GM12878 (cell line): ENCODE measurements at regions not wholly inside any gene's neighbourhood (a gene's known extent, or its start where the extent isn't known, plus 50 kb on each side); places are given as distances from the start of the nearest gene placed in this dataset.

Experiments
- ATAC-seq: fragments of 200-7000 bp; cut with Tn5 transposase; 3 replicates; pipeline ENCODE4 v1.9.1; 2020; ENCODE audit warnings: mild to moderate bottlenecking, moderate library complexity
- BruUV-seq: library from RNA; stranded (reverse); fragments of 400-500 nt; replicated peaks from 2 replicates; lab custom pipeline; 2021; lab: Mats Ljungman, UMichigan
- CTCF ChIA-PET: fragments of 300-600 bp; sonication (Branson Sonifier 250); formaldehyde crosslinking; extraction: SDS; loops from one replicate; lab custom pipeline; 2021; ENCODE audit warnings: inconsistent platforms; lab: Yijun Ruan, JAX
- POLR2A ChIA-PET: fragments of 350-600 bp; formaldehyde crosslinking; extraction: SDS; loops from one replicate; lab custom pipeline; 2021; ENCODE audit warnings: inconsistent platforms; lab: Charles Lee
- RAD21 ChIA-PET: fragments of 300-600 bp; sonication (Branson Sonifier 250); formaldehyde crosslinking; loops from one replicate; lab custom pipeline; 2023; ENCODE audit warnings: antibody characterized with exemption; ENCODE audit not compliant: unreplicated experiment; lab: Charles Lee
- SMC1A ChIA-PET: fragments of 300-600 bp; sonication (Branson Sonifier 250); formaldehyde crosslinking; loops from one replicate; lab custom pipeline; 2023; ENCODE audit not compliant: unreplicated experiment, uncharacterized antibody; lab: Charles Lee
- DNase-seq: peaks from one replicate; pipeline ENCODE4 v3.0.0-alpha.2; 2011; ENCODE audit warnings: low read depth, low spot score
- FAIRE-seq: peaks from 3 replicates; lab custom pipeline; 2011; peaks lifted over from hg19 to GRCh38; lab: Jason Lieb, UNC
- H2AFZ ChIP-seq: 2 replicates; pipeline ENCODE4 v1.6.0; 2011; ENCODE audit warnings: low read depth, low read length, control low read depth; ENCODE audit not compliant: control insufficient read depth
- H3K27ac ChIP-seq: 2 replicates; pipeline ENCODE4 v1.5.1; 2011; ENCODE audit warnings: control low read depth; ENCODE audit not compliant: control insufficient read depth, insufficient read depth
- H3K27me3 ChIP-seq, 2 experiments: replicated peaks in 1 of 2; 2 replicates each; pipeline versions ENCODE4 v1.6.0 to v1.6.1; 2011; ENCODE audit warnings: low read length in 1 of 2; ENCODE audit not compliant: control insufficient read depth in 2 of 2, insufficient read depth in 2 of 2
- H3K36me3 ChIP-seq, 2 experiments: 2 replicates each; pipeline ENCODE4 v1.5.1; 2011; ENCODE audit warnings: low read length in 1 of 2; ENCODE audit not compliant: control insufficient read depth in 2 of 2, insufficient read depth in 2 of 2
- H3K4me1 ChIP-seq: 2 replicates; pipeline ENCODE4 v1.6.1; 2011; ENCODE audit warnings: mild to moderate bottlenecking, low read length, moderate library complexity, mixed read lengths; ENCODE audit not compliant: control insufficient read depth, insufficient read depth
- H3K4me2 ChIP-seq: 2 replicates; pipeline ENCODE4 v1.6.0; 2011; ENCODE audit warnings: control low read depth; ENCODE audit not compliant: control insufficient read depth, insufficient read depth
- H3K4me3 ChIP-seq: fragments of 200-600 bp; sonication (generic); 2 replicates; pipeline ENCODE4 v1.5.1; 2016
- H3K79me2 ChIP-seq: 2 replicates; pipeline ENCODE4 v1.6.0; 2011; ENCODE audit warnings: low read length; ENCODE audit not compliant: control insufficient read depth, insufficient read depth
- H3K9ac ChIP-seq: 2 replicates; pipeline ENCODE4 v1.8.0; 2011; ENCODE audit warnings: low read length, control low read depth, mixed read lengths; ENCODE audit not compliant: control insufficient read depth, insufficient read depth
- H3K9me3 ChIP-seq: replicated peaks from 3 replicates; pipeline ENCODE4 v1.5.1; 2011; ENCODE audit warnings: mild to moderate bottlenecking, low read length; ENCODE audit not compliant: control insufficient read depth, insufficient read depth
- H4K20me1 ChIP-seq: 2 replicates; pipeline ENCODE4 v1.6.0; 2011; ENCODE audit not compliant: control insufficient read depth, insufficient read depth
- KAT2A ChIP-seq: conservative IDR thresholded peaks from 2 replicates; pipeline ENCODE4 v1.6.1; 2011; ENCODE audit warnings: low read depth, low read length; ENCODE audit not compliant: control insufficient read depth
- LARP7 ChIP-seq: fragments of 450-650 bp; IDR thresholded peaks from 2 replicates; pipeline ENCODE4 v1.6.1; 2017; ENCODE audit warnings: mild to moderate bottlenecking
- NRF1 ChIP-seq: conservative IDR thresholded peaks from 2 replicates; pipeline ENCODE4 v1.6.1; 2011; ENCODE audit warnings: mild to moderate bottlenecking, low read depth, low read length, improper control_type of control experiment
- REST ChIP-seq: IDR thresholded peaks from 2 replicates; pipeline ENCODE4 v1.6.1; 2012; ENCODE audit warnings: mild to moderate bottlenecking, low read depth, low read length
- ZBED1 ChIP-seq: IDR thresholded peaks from 2 replicates; pipeline ENCODE4 v1.6.1; 2016; ENCODE audit warnings: borderline replicate concordance
- ZNF217 ChIP-seq: fragments of 450-650 bp; IDR thresholded peaks from 2 replicates; pipeline ENCODE4 v1.6.1; 2017; ENCODE audit warnings: antibody characterized with exemption, mild to moderate bottlenecking
- WGBS: methylation state at CpG from one replicate; pipeline ENCODE4 v1.1.6; 2016; ENCODE audit warnings: low lambda C conversion rate; ENCODE audit not compliant: insufficient replicate concordance, insufficient coverage; ENCODE audit errors: missing lambda C conversion rate; 5-methylcytosine and 5-hydroxymethylcytosine counted together
- in situ Hi-C: fragments of 300-500 bp; cut with MboI; formaldehyde crosslinking; loops from 9 replicates; pipeline ENCODE4 v1.14.3; 2018; ENCODE audit warnings: mixed read lengths
- intact Hi-C: fragments of 100-400 bp; cut with micrococcal nuclease; formaldehyde crosslinking; loops from one replicate; pipeline ENCODE4 v1.14.2; 2022; ENCODE audit not compliant: unreplicated experiment

DNA sequence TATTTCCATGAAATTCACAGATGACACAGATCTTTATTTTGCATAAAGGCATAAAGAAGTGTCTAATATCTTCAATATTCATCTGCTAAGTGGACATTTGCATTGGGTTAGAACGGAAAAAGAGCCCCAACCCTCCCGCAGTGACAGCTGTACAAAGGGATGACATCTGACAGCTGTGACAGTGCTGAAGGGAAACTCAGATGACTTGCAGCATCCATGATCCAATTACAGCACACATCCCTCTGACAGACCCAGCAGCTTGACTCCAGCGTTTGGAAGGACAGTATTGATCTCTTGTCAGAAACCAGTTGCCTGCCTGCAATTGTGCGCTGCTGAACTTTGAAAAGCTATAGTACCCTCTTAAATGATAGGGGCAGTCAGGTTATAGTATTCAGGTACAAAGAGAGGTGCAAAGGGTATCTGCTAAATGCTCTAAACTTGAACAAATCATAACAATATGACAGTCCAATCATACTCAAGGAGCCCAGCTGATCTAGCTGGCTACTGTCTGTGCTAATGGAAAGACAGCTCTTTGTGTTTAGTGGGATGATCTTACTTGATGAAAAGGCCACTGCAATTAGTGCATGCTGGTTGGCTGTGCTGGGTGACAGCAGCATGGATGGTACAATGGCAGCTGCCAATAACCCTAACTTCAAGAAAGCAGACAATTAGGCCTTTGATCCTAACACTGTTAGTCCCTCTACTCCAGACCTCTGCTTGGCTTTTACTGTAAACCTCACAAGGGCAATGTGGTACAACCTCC is 599.2 kb downstream of the NR4A2 start (continued):
- TF ChIP-seq ZNF217 = no peak
- no peak for TF ChIP-seq NRF1
- no peak for TF ChIP-seq LARP7
- TF ChIP-seq REST = no peak
- no peak for TF ChIP-seq ZBED1

DNA sequence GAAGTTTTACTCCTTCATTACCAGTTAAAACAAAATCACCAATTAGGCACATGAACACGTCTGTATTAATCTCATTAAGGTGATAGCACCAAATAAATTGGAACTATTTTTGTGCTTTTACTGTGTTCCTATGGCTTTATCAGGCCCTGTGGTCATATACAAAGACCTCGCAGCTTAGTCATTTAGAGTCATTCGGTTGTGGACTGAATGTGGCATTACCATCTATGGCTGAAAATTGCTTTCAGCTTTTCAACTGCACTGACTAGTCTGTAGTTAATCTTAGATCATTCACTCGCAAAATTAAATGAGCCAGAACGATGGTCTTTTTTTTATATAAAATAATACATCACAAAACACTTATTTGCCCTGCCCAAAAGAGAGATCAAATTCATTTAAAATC is 601.7 kb downstream of the NR4A2 start:
- no peak for TF ChIP-seq KAT2A
- no peak overlapping the region for H3K4me2 ChIP-seq
- no peak for ATAC-seq
- no peaks in the 10 kb centered on the region for H3K36me3 ChIP-seq
- ChIA-PET SMC1A (no interaction called here), CTCF (no interaction called here), RAD21 (no interaction called here), POLR2A (no interaction called here)
- 29% methylated on average over 5 of the region's 5 CpGs for WGBS
- no peak for FAIRE-seq
- no peaks in the 10 kb centered on the region for H3K9me3 ChIP-seq
- H4K20me1 ChIP-seq = no peaks in the 10 kb centered on the region
- in situ Hi-C loops = no loop called here
- no peak overlapping the region for H3K27ac ChIP-seq
- no peak for DNase-seq
- no peak overlapping the region for H3K4me3 ChIP-seq
- H3K9ac ChIP-seq = no peak overlapping the region
- H3K79me2 ChIP-seq = no peaks in the 10 kb centered on the region
- H2AFZ ChIP-seq = no peak overlapping the region
- no peaks in the 10 kb centered on the region; a peak in 1 of 4 replicates for H3K27me3 ChIP-seq
- H3K4me1 ChIP-seq = no peaks in the 10 kb centered on the region
- intact Hi-C loops = no loop called here
- BruUV-seq = no TSS peak
